Mucosa of rectum (tissue), 2 donors: ENCODE measurements at regions not wholly inside any gene's neighbourhood (a gene's known extent, or its start where the extent isn't known, plus 50 kb on each side); places are given as distances from the start of the nearest gene placed in this dataset.

Experiments used
- H3K27ac ChIP-seq, 2 donors: one replicate each; pipeline ENCODE4 v1.7.0; 2013; ENCODE audit warnings: inconsistent platforms in 2 of 2, low read depth in 2 of 2, low read length in 2 of 2
- H3K27me3 ChIP-seq, 2 donors: one replicate each; pipeline ENCODE4 v1.7.0; 2013; ENCODE audit warnings: low read length in 2 of 2; ENCODE audit not compliant: control insufficient read depth in 2 of 2, insufficient read depth in 2 of 2
- H3K36me3 ChIP-seq, 2 donors: one replicate each; pipeline ENCODE4 v1.7.0; 2013; ENCODE audit warnings: low read length in 2 of 2; ENCODE audit not compliant: control insufficient read depth in 2 of 2, insufficient read depth in 2 of 2
- H3K4me1 ChIP-seq, 2 donors: one replicate each; pipeline ENCODE4 v1.7.0; 2013; ENCODE audit warnings: low read length in 2 of 2, mild to moderate bottlenecking in 1 of 2; ENCODE audit not compliant: control insufficient read depth in 2 of 2, insufficient read depth in 2 of 2
- H3K4me3 ChIP-seq, 2 donors: one replicate each; pipeline ENCODE4 v1.7.0; 2013; ENCODE audit warnings: low read length in 2 of 2
- H3K9ac ChIP-seq, 2 donors: one replicate each; pipeline ENCODE4 v1.7.0; 2013; ENCODE audit warnings: low read length in 2 of 2, low read depth in 1 of 2, mild to moderate bottlenecking in 1 of 2
- H3K9me3 ChIP-seq, 2 donors: one replicate each; pipeline ENCODE4 v1.7.0; 2013; ENCODE audit warnings: low read length in 2 of 2; ENCODE audit not compliant: control insufficient read depth in 2 of 2
- donor health status: healthy.
- donor health status: Normal muscosa, but diverticular disease.

DNA sequence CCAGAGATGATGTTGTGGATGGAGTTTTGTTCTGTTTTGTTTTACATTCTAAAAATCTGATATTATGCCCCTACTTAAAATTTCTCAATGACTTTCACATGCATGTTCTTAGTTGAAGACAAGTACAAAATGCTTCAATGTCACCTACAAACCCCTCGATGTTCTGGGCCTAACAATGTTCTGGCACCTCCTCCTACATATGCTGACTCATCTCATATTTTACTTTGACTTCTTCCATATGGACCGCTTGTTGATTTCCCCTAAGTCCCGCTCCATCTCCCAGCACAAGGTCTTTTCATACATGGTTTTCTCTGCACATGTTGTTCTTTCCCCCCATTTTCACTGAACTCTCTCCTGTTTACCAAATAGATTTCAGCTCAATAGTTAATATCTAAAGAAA, 441.4 kb downstream of the CNTN6 start:
- Histone ChIP-seq H3K27ac (no peak overlapping the region), H3K9me3 (peaks cover 0 to 2% of the 10 kb centered on the region in 2 donors), H3K4me1 (peaks cover 0 to 3% of the 10 kb centered on the region in 2 donors), H3K9ac (no peak overlapping the region), H3K36me3 (no peaks in the 10 kb centered on the region), H3K27me3 (no peaks in the 10 kb centered on the region), H3K4me3 (no peak overlapping the region)

DNA sequence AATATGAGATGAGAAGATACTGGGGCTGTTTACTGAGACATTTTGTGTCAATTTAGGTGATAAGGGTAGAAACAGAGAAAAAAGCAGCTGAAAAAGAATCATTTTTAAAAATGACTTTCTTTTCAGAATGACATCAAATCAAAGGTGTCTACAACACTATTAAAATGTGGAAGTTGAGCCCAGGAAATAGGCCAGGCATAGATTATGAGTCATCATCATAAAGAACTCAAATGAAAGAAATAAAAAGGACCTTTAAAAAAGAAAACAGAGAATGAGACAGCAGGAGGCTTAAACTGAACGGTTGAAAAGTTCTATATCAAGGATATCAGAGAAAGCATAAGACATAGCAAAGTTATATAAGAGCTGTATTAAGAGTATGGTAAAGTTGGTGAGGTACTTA, 442.5 kb downstream of the CNTN6 start:
- Histone ChIP-seq H3K27ac (no peak overlapping the region), H3K4me1 (peaks cover 0 to 3% of the 10 kb centered on the region in 2 donors), H3K9ac (no peak overlapping the region), H3K27me3 (no peaks in the 10 kb centered on the region), H3K36me3 (no peaks in the 10 kb centered on the region), H3K9me3 (peaks cover 0 to 2% of the 10 kb centered on the region in 2 donors), H3K4me3 (no peak overlapping the region)

DNA sequence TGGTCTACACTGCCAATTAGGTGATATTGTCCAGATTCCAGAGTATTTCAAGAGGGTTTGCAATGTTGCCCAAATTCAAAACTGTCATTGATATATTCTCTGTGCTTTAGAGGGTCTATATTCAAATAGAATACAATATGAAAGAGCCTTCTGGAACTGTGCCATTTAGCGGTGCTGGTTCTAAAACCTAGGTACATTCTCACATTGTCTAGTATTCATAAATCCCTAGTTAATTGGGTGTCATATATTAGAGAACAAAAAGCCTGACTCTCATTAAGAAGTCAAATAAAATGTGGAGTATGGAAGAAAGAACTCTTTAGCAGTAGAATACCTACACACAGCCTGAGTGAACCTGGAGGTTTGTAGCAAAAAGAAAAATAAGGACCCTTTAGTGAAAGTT, 447.9 kb downstream of the CNTN6 start:
- Histone ChIP-seq H3K27me3 (no peaks in the 10 kb centered on the region), H3K36me3 (no peaks in the 10 kb centered on the region), H3K27ac (no peak overlapping the region), H3K9ac (no peak overlapping the region), H3K4me3 (no peak overlapping the region), H3K4me1 (peaks cover 0 to 2% of the 10 kb centered on the region in 2 donors), H3K9me3 (peaks cover 0 to 2% of the 10 kb centered on the region in 2 donors)

DNA sequence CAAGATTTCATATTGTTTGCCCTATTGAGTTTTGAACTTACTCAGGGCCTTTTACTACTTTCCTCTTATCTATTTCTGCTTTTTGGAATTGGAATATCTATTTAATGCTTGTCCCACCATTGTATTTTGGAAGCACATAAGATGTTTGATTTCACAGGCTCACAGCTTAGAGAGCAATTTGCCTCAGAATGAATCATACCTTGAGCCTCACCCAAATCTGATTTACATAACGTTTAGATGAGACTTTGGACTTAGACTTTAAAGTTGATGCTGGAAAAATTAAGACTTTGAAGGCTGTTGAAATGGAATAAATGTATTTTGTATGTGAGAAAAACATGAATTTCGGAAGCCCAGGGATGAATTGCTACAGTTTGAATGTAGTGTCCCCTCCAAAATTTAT, 458.9 kb downstream of the CNTN6 start:
- no peaks in the 10 kb centered on the region for H3K9me3 ChIP-seq
- peaks cover 0 to 16% of the 10 kb centered on the region in 2 donors for H3K4me1 ChIP-seq
- H3K9ac ChIP-seq: no peak overlapping the region
- no peak overlapping the region for H3K4me3 ChIP-seq
- no peaks in the 10 kb centered on the region for H3K27me3 ChIP-seq
- H3K36me3 ChIP-seq: no peaks in the 10 kb centered on the region
- H3K27ac ChIP-seq: no peak overlapping the region

DNA sequence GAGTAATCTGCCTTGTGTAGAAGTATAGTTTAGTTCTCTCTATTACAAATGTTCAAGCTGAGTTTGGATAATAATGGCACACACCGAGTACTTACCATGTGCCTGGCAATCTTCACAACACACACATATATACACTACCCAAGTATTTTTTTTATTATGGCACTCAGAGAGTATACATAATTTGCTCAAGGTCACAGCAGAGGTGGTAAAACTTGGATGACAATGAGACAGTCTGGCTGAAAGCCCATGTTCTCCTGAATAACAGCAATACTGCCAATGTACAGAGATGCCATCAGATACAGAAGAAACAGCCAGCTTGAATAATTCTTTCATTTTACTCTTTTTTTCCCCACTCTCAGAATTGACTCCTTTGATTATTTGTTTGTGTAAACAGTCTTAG, 460.0 kb downstream of the CNTN6 start:
- Histone ChIP-seq H3K4me3 (no peak overlapping the region), H3K36me3 (no peaks in the 10 kb centered on the region), H3K9ac (no peak overlapping the region)

DNA sequence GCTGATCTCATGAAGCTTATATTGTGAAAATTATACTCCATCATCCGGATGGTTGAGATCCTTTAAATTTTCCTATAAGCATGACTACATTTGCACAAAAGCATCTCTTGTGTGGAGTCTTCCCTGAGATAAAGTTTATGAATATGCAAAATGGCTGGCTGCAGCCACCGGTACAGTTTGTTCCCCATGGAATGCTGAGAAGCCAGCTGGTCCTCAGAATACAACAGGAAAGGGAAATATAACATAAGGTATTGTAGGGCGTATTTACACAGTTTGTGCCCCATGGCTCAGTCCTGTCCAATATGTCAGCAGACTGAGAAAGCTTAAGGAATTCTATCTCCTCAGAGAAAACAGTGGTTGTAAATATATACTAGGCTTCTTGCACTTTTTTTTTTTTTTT, 468.6 kb downstream of the CNTN6 start:
- Histone ChIP-seq H3K9me3 (no peaks in the 10 kb centered on the region), H3K36me3 (no peaks in the 10 kb centered on the region), H3K27ac (no peak overlapping the region), H3K27me3 (no peaks in the 10 kb centered on the region), H3K4me3 (no peak overlapping the region), H3K9ac (no peak overlapping the region), H3K4me1 (no peaks in the 10 kb centered on the region)

More for the DNA sequence above, 460.0 kb downstream of the CNTN6 start:
- H3K9me3 ChIP-seq: no peaks in the 10 kb centered on the region
- H3K4me1 ChIP-seq: peaks cover 0 to 16% of the 10 kb centered on the region in 2 donors
- no peaks in the 10 kb centered on the region for H3K27me3 ChIP-seq
- H3K27ac ChIP-seq: no peak overlapping the region

DNA sequence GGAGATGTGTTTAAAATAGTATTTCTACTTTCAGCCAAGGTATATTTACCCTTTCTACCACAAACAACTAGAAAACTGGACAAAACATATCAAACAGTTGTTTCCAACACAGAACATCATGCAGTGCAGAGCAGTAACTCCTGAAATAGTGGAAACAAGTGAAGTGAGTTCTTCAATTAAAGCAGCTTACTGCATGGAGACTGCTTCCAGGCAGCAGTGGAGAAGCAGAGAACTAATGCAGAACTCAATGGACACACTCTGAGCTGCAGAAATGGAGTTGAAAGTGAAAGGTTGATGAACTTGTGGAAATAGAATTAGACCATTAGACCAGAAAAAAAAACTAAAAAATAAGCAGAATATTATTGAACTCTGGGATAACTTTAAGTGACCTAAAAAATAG, 478.9 kb downstream of the CNTN6 start:
- H3K27me3 ChIP-seq: no peaks in the 10 kb centered on the region
- H3K4me3 ChIP-seq: no peak overlapping the region
- H3K36me3 ChIP-seq: no peaks in the 10 kb centered on the region
- H3K27ac ChIP-seq: no peak overlapping the region
- peaks cover 0 to 3% of the 10 kb centered on the region in 2 donors for H3K4me1 ChIP-seq
- H3K9ac ChIP-seq: no peak overlapping the region
- H3K9me3 ChIP-seq: peaks cover 0 to 3% of the 10 kb centered on the region in 2 donors

DNA sequence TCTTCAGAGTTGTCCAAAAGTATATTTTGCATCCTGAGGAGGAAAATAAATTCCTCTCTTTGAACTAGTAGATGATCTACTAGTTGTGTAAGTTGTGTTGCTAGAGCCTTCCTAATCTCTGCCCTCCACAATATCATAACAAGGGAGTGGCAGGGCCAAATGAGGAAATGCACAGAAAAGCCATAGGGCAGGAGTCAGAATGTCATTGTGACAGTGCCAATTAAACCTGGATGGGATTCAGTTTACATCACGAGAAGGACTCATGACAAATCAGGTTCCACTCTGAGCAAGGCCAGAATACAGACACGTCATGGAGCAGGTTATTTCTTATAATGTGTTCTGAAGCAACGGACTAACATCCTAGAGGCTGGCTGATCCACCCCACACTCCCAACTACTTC, 483.2 kb downstream of the CNTN6 start:
- no peak overlapping the region for H3K9ac ChIP-seq
- H3K36me3 ChIP-seq: no peaks in the 10 kb centered on the region
- H3K4me1 ChIP-seq: peaks cover 0 to 3% of the 10 kb centered on the region in 2 donors
- H3K4me3 ChIP-seq: no peak overlapping the region
- H3K27ac ChIP-seq: peak overlapping the region in 1 of 2 donors; percentile 52
- H3K27me3 ChIP-seq: no peaks in the 10 kb centered on the region
- H3K9me3 ChIP-seq: peaks cover 0 to 3% of the 10 kb centered on the region in 2 donors

DNA sequence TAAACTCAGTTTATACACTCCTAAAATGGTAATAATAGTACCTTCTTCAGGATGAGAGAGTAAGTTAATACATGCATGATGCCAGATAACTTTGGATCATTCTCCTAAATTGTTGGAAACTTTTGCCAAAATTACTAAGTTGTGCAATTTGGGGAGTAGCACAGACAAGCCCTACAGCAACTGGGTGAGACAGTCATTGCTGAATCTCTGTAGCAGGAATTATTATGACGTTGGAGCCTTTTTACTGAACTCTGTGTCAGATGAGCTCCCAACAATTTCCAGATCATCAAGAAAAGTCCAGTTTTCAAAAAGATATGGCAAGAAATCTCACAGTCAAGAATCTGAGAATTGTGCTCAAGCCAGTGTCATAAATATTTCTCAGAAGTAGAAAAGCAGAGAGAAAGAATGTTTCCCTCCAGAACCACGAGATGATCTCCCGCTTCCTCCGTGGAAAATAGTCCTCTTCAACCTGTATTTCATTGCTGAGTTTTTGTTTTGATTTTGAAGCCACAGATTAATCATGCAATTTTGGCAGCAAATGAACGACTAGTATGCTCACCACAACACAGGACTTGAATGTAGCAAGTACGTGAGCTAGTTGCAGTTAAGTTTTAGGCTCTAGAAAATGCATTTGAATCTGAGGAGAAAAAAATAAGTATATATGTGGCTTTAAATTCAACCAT, 485.4 kb downstream of the CNTN6 start:
- Histone ChIP-seq H3K27ac (no peak overlapping the region), H3K27me3 (no peaks in the 10 kb centered on the region), H3K4me3 (no peak overlapping the region), H3K9me3 (no peaks in the 10 kb centered on the region), H3K4me1 (peaks cover 0 to 3% of the 10 kb centered on the region in 2 donors), H3K36me3 (no peaks in the 10 kb centered on the region), H3K9ac (no peak overlapping the region)

DNA sequence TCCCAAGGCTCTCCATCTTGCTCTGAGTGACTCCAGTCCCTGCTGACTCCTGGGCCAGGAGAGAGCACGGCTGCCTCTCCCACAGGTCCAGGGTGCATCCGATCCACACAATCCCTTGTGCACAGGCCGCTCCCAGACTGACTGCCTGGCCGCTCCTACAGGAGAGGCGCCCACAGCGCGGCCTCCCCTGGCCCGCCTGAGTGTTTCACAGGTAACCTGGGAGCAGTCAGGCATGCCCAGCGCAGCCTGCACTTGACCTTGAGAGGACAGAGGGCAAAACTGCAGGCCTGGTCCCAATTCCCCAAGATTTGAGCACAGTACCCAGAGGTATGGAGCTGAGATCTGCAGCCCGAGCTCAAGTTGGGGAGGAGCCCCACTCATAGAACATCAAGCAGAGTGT, 490.2 kb downstream of the CNTN6 start:
- H3K36me3 ChIP-seq: no peaks in the 10 kb centered on the region
- H3K4me1 ChIP-seq: no peaks in the 10 kb centered on the region
- no peak overlapping the region for H3K4me3 ChIP-seq
- H3K9ac ChIP-seq: no peak overlapping the region
- no peak overlapping the region for H3K27ac ChIP-seq
- H3K9me3 ChIP-seq: no peaks in the 10 kb centered on the region
- H3K27me3 ChIP-seq: no peaks in the 10 kb centered on the region
